Caco-2 (cell line): ENCODE measurements at regions not wholly inside any gene's neighbourhood (a gene's known extent, or its start where the extent isn't known, plus 50 kb on each side); places are given as distances from the start of the nearest gene placed in this dataset.

ENCODE experiments used
- BruUV-seq: library from RNA; stranded (reverse); fragments of 400-500 nt; replicated peaks from 2 replicates; lab custom pipeline; 2021; lab: Mats Ljungman, UMichigan
- CTCF ChIA-PET: fragments of 300-600 bp; sonication (Branson Sonifier 250); formaldehyde crosslinking; loops from one replicate; lab custom pipeline; 2022; ENCODE audit warnings: antibody characterized with exemption; lab: Charles Lee
- POLR2A ChIA-PET: fragments of 300-600 bp; sonication (Branson Sonifier 250); formaldehyde crosslinking; loops from one replicate; lab custom pipeline; 2022; ENCODE audit warnings: antibody characterized with exemption; lab: Charles Lee
- DNase-seq, 2 experiments: peaks; one replicate each; pipeline versions ENCODE4 v3.0.0 to v3.0.0-alpha.2; 2020 to 2022
- H3K27me3 ChIP-seq: replicated peaks from 2 replicates; pipeline ENCODE4 v1.6.0; 2011; ENCODE audit warnings: low read length; ENCODE audit not compliant: control insufficient read depth, insufficient read depth
- H3K36me3 ChIP-seq: 2 replicates; pipeline ENCODE4 v1.5.1; 2011; ENCODE audit warnings: low read length; ENCODE audit not compliant: control insufficient read depth, insufficient read depth
- H3K4me1 ChIP-seq: fragments of 250-450 bp; sonication (Bioruptor Pico); 2 replicates; pipeline ENCODE4 v1.5.1; 2020; ENCODE audit warnings: mild to moderate bottlenecking
- H3K4me3 ChIP-seq: 2 replicates; pipeline ENCODE4 v1.5.1; 2011; ENCODE audit warnings: low read depth, mild to moderate bottlenecking, control low read depth, low read length
- H3K9me3 ChIP-seq: fragments of 250-450 bp; sonication (Bioruptor Pico); 2 replicates; pipeline ENCODE4 v1.5.1; 2020; ENCODE audit warnings: mild to moderate bottlenecking, moderate library complexity
- H3K27ac Mint-ChIP-seq: one replicate; pipeline ENCODE4 v1.8.0; 2022; ENCODE audit warnings: mixed read lengths; ENCODE audit not compliant: unreplicated experiment
- H3K27me3 Mint-ChIP-seq: one replicate; pipeline ENCODE4 v1.8.0; 2022; ENCODE audit warnings: mixed read lengths; ENCODE audit not compliant: insufficient read depth, unreplicated experiment
- H3K36me3 Mint-ChIP-seq: one replicate; pipeline ENCODE4 v1.8.0; 2022; ENCODE audit warnings: mild to moderate bottlenecking, mixed read lengths; ENCODE audit not compliant: insufficient read depth, unreplicated experiment
- H3K4me1 Mint-ChIP-seq: one replicate; pipeline ENCODE4 v1.8.0; 2022; ENCODE audit warnings: low read depth, mixed read lengths; ENCODE audit not compliant: unreplicated experiment
- H3K4me3 Mint-ChIP-seq: one replicate; pipeline ENCODE4 v1.8.0; 2022; ENCODE audit warnings: mild to moderate bottlenecking, moderate library complexity, mixed read lengths; ENCODE audit not compliant: unreplicated experiment
- H3K9me3 Mint-ChIP-seq: one replicate; pipeline ENCODE4 v1.8.0; 2022; ENCODE audit warnings: mixed read lengths; ENCODE audit not compliant: unreplicated experiment
- CTCF ChIP-seq, 2 experiments: fragments of 200-600 bp in 1 of 2; IDR thresholded peaks; 1 replicate in 1 of 2; 2 replicates in 1 of 2; pipeline versions ENCODE4 v1.5.1 to v1.8.0; 2011 to 2022; ENCODE audit warnings: antibody characterized with exemption in 1 of 2, control low read depth in 1 of 2, inconsistent platforms in 1 of 2, low read depth in 1 of 2, low read length in 1 of 2, mild to moderate bottlenecking in 1 of 2, moderate library complexity in 1 of 2; ENCODE audit not compliant: insufficient read depth in 1 of 2, severe bottlenecking in 1 of 2, unreplicated experiment in 1 of 2
- intact Hi-C: fragments of 100-400 bp; cut with micrococcal nuclease; formaldehyde crosslinking; loops from one replicate; pipeline ENCODE4 v1.10.0; 2022; ENCODE audit not compliant: unreplicated experiment

- intact Hi-C loops: loop anchor here (5.0 to 10.0 kb wide), 3 partner anchors 306 to 1268 kb away; partner anchors contain the start of gene ZNF462
- no peaks in the 10 kb centered on the region for H3K9me3 Mint-ChIP-seq
- no peak for DNase-seq
- Histone ChIP-seq H3K4me3 (no peak overlapping the region), H3K27me3 (no peaks in the 10 kb centered on the region), H3K36me3 (no peaks in the 10 kb centered on the region), H3K4me1 (peaks cover 6% of the 10 kb centered on the region; the same call in 1 of the 2 replicates), H3K9me3 (no peaks in the 10 kb centered on the region)
- H3K4me3 Mint-ChIP-seq: no peak overlapping the region
- no peaks in the 10 kb centered on the region for H3K36me3 Mint-ChIP-seq
- TF ChIP-seq CTCF (IDR thresholded peaks at IDR 0.05; ENCODE audit: insufficient read depth in 1 of 2, low read depth in 1 of 2, low read length in 1 of 2, severe bottlenecking in 1 of 2, unreplicated experiment in 1 of 2): no peak
- H3K4me1 Mint-ChIP-seq: no peaks in the 10 kb centered on the region
- ChIA-PET CTCF (interaction anchor here (0.5 to 1.1 kb wide), 3 partner anchors 12 to 171 kb away, joined by 3 to 4 read pairs (median 3); no protein-coding TSS in a partner anchor), POLR2A (no interaction called here)
- BruUV-seq: no TSS peak
- H3K27me3 Mint-ChIP-seq: no peaks in the 10 kb centered on the region
- no peak overlapping the region for H3K27ac Mint-ChIP-seq
These were observed 112.3 kb upstream of the RAD23B start for GRCh38 chr9:107170801-107171200.

- Mint-ChIP-seq H3K4me3 (no peak overlapping the region), H3K4me1 (no peaks in the 10 kb centered on the region), H3K36me3 (no peaks in the 10 kb centered on the region), H3K27ac (no peak overlapping the region), H3K9me3 (no peaks in the 10 kb centered on the region), H3K27me3 (no peaks in the 10 kb centered on the region)
- no TSS peak for BruUV-seq
- Histone ChIP-seq H3K4me1 (peaks cover 6% of the 10 kb centered on the region; the same call in 1 of the 2 replicates), H3K9me3 (no peaks in the 10 kb centered on the region), H3K27me3 (no peaks in the 10 kb centered on the region), H3K36me3 (no peaks in the 10 kb centered on the region), H3K4me3 (no peak overlapping the region)
- intact Hi-C loops: loop anchor here (1.0 to 10.0 kb wide), 5 partner anchors 14 to 1270 kb away; partner anchors contain the start of gene ZNF462
- DNase-seq: peak; percentile 72 to 80
- CTCF ChIA-PET: interaction anchor here (0.6 to 1.0 kb wide), 8 partner anchors 8 to 639 kb away, joined by 3 to 8 read pairs (median 4); no protein-coding TSS in a partner anchor
- TF ChIP-seq CTCF (IDR thresholded peaks at IDR 0.05; ENCODE audit: insufficient read depth in 1 of 2, low read depth in 1 of 2, low read length in 1 of 2, severe bottlenecking in 1 of 2, unreplicated experiment in 1 of 2): peak; percentile 82 to 87
- POLR2A ChIA-PET: no interaction called here
These were observed 110.7 kb upstream of the RAD23B start for GRCh38 chr9:107172160-107172978.

GRCh38 chr9:107172979-107173347, 110.1 kb upstream of the RAD23B start:
- Histone ChIP-seq H3K27me3 (no peaks in the 10 kb centered on the region), H3K4me1 (peaks cover 6% of the 10 kb centered on the region; the same call in 1 of the 2 replicates), H3K9me3 (no peaks in the 10 kb centered on the region), H3K4me3 (no peak overlapping the region), H3K36me3 (no peaks in the 10 kb centered on the region)
- POLR2A ChIA-PET: no interaction called here
- no peak for DNase-seq
- no peak for TF ChIP-seq CTCF (IDR thresholded peaks at IDR 0.05; ENCODE audit: insufficient read depth in 1 of 2, low read depth in 1 of 2, low read length in 1 of 2, severe bottlenecking in 1 of 2, unreplicated experiment in 1 of 2)
- H3K4me1 Mint-ChIP-seq: no peaks in the 10 kb centered on the region
- CTCF ChIA-PET: no interaction called here
- intact Hi-C loops: loop anchor here (1.0 to 10.0 kb wide), 5 partner anchors 15 to 1271 kb away; partner anchors contain the start of gene ZNF462
- H3K27ac Mint-ChIP-seq: no peak overlapping the region
- no peaks in the 10 kb centered on the region for H3K9me3 Mint-ChIP-seq
- no peaks in the 10 kb centered on the region for H3K36me3 Mint-ChIP-seq
- H3K4me3 Mint-ChIP-seq: no peak overlapping the region
- no peaks in the 10 kb centered on the region for H3K27me3 Mint-ChIP-seq
- BruUV-seq: no TSS peak
